Calu3 (cell line): ENCODE measurements at regions not wholly inside any gene's neighbourhood (a gene's known extent, or its start where the extent isn't known, plus 50 kb on each side); places are given as distances from the start of the nearest gene placed in this dataset.

Experiments
- BruUV-seq: library from RNA; stranded (reverse); fragments of 400-500 nt; replicated peaks from 2 replicates; lab custom pipeline; 2021; lab: Mats Ljungman, UMichigan
- CTCF ChIA-PET: fragments of 300-600 bp; sonication (Branson Sonifier 250); formaldehyde crosslinking; loops from one replicate; lab custom pipeline; 2022; ENCODE audit warnings: antibody characterized with exemption; lab: Charles Lee
- DNase-seq: peaks from one replicate; pipeline ENCODE4 v3.0.0; 2022
- H3K27ac Mint-ChIP-seq: one replicate; pipeline ENCODE4 v1.8.0; 2022; ENCODE audit warnings: mixed read lengths; ENCODE audit not compliant: unreplicated experiment
- H3K27me3 Mint-ChIP-seq: one replicate; pipeline ENCODE4 v1.8.0; 2022; ENCODE audit warnings: mixed read lengths; ENCODE audit not compliant: unreplicated experiment
- H3K36me3 Mint-ChIP-seq: one replicate; pipeline ENCODE4 v1.8.0; 2022; ENCODE audit warnings: mild to moderate bottlenecking, moderate library complexity, mixed read lengths; ENCODE audit not compliant: insufficient read depth, unreplicated experiment
- H3K4me1 Mint-ChIP-seq: one replicate; pipeline ENCODE4 v1.8.0; 2022; ENCODE audit warnings: mild to moderate bottlenecking, low read depth, mixed read lengths; ENCODE audit not compliant: unreplicated experiment
- H3K4me3 Mint-ChIP-seq: one replicate; pipeline ENCODE4 v1.8.0; 2022; ENCODE audit warnings: mild to moderate bottlenecking, low read depth, moderate library complexity, mixed read lengths; ENCODE audit not compliant: unreplicated experiment
- H3K9me3 Mint-ChIP-seq: one replicate; pipeline ENCODE4 v1.8.0; 2022; ENCODE audit warnings: low read depth, mixed read lengths; ENCODE audit not compliant: unreplicated experiment
- CTCF ChIP-seq: fragments of 200-600 bp; IDR thresholded peaks from one replicate; pipeline ENCODE4 v1.8.0; 2022; ENCODE audit warnings: antibody characterized with exemption; ENCODE audit not compliant: unreplicated experiment
- intact Hi-C: fragments of 100-400 bp; cut with micrococcal nuclease; formaldehyde crosslinking; loops from one replicate; pipeline ENCODE4 v1.10.0; 2022; ENCODE audit not compliant: unreplicated experiment

- no TSS peak for BruUV-seq
- DNase-seq, result no peak
- Mint-ChIP-seq H3K36me3 (no peaks in the 10 kb centered on the region), H3K27me3 (peaks cover 12% of the 10 kb centered on the region), H3K4me1 (peaks cover 7% of the 10 kb centered on the region), H3K4me3 (no peak overlapping the region), H3K27ac (no peak overlapping the region), H3K9me3 (no peaks in the 10 kb centered on the region)
- intact Hi-C loops, result no loop called here
- CTCF ChIA-PET, result no interaction called here
- TF ChIP-seq CTCF, result no peak
Observed at GRCh38 chr14:98864211-98864610, 407.8 kb downstream of the BCL11B start.

GRCh38 chr14:98867146-98867545 is 404.9 kb downstream of the BCL11B start:
- Mint-ChIP-seq H3K4me3 (no peak overlapping the region), H3K36me3 (no peaks in the 10 kb centered on the region), H3K4me1 (no peaks in the 10 kb centered on the region), H3K27ac (no peak overlapping the region), H3K9me3 (no peaks in the 10 kb centered on the region), H3K27me3 (no peaks in the 10 kb centered on the region)
- CTCF ChIA-PET, result no interaction called here
- TF ChIP-seq CTCF, result no peak
- intact Hi-C loops, result no loop called here
- DNase-seq, result no peak
- BruUV-seq, result no TSS peak

- Mint-ChIP-seq H3K9me3 (no peaks in the 10 kb centered on the region), H3K27ac (no peak overlapping the region), H3K27me3 (no peaks in the 10 kb centered on the region), H3K36me3 (no peaks in the 10 kb centered on the region), H3K4me1 (no peaks in the 10 kb centered on the region), H3K4me3 (no peak overlapping the region)
- BruUV-seq, result no TSS peak
- CTCF ChIA-PET, result no interaction called here
- TF ChIP-seq CTCF, result no peak
- no peak for DNase-seq
- intact Hi-C loops, result no loop called here
Observed at GRCh38 chr14:98867726-98868125, 404.3 kb downstream of the BCL11B start.

GRCh38 chr14:98868866-98869265 is 403.1 kb downstream of the BCL11B start:
- no peak for DNase-seq
- no peaks in the 10 kb centered on the region for H3K4me1 Mint-ChIP-seq
- BruUV-seq, result no TSS peak
- no peak overlapping the region for H3K27ac Mint-ChIP-seq
- TF ChIP-seq CTCF, result no peak
- H3K36me3 Mint-ChIP-seq, result no peaks in the 10 kb centered on the region
- peaks cover 4% of the 10 kb centered on the region for H3K9me3 Mint-ChIP-seq
- H3K27me3 Mint-ChIP-seq, result no peaks in the 10 kb centered on the region
- CTCF ChIA-PET, result no interaction called here
- intact Hi-C loops, result no loop called here
- H3K4me3 Mint-ChIP-seq, result no peak overlapping the region

- Mint-ChIP-seq H3K27me3 (no peaks in the 10 kb centered on the region), H3K27ac (no peak overlapping the region), H3K4me1 (no peaks in the 10 kb centered on the region), H3K4me3 (no peak overlapping the region), H3K9me3 (peaks cover 4% of the 10 kb centered on the region), H3K36me3 (no peaks in the 10 kb centered on the region)
- no peak for TF ChIP-seq CTCF
- intact Hi-C loops, result no loop called here
- BruUV-seq, result no TSS peak
- CTCF ChIA-PET, result no interaction called here
- no peak for DNase-seq
Observed at GRCh38 chr14:98871796-98872195, 400.2 kb downstream of the BCL11B start.
